ENCODE measurements at regions not wholly inside any gene's neighbourhood (a gene's known extent, or its start where the extent isn't known, plus 50 kb on each side); places are given as distances from the start of the nearest gene placed in this dataset.

GRCh38 chr12:89946518-89947135 is 238.0 kb upstream of the ATP2B1 start:
- DNase-seq = no peak

GRCh38 chr12:89945123-89945522 is 236.5 kb upstream of the ATP2B1 start:
- DNase-seq = no peak

GRCh38 chr12:89943463-89943862 is 234.8 kb upstream of the ATP2B1 start:
- no peak for DNase-seq

GRCh38 chr12:89941436-89941835 is 232.8 kb upstream of the ATP2B1 start:
- no peak for DNase-seq

- no peak for DNase-seq
These were observed 231.0 kb upstream of the ATP2B1 start for GRCh38 chr12:89939522-89940215.

- DNase-seq = no peak
These were observed 228.0 kb upstream of the ATP2B1 start for GRCh38 chr12:89936631-89937030.

- DNase-seq = no peak
These were observed 227.2 kb upstream of the ATP2B1 start for GRCh38 chr12:89935850-89936249.

- no peak for DNase-seq
These were observed 225.3 kb upstream of the ATP2B1 start for GRCh38 chr12:89933911-89934310.

GRCh38 chr12:89932954-89933353 is 224.3 kb upstream of the ATP2B1 start:
- no peak for DNase-seq

GRCh38 chr12:89928467-89928866 is 219.8 kb upstream of the ATP2B1 start:
- no peak for DNase-seq

GRCh38 chr12:89927226-89927698 is 218.6 kb upstream of the ATP2B1 start:
- no peak for DNase-seq

- DNase-seq = no peak
These were observed 215.6 kb upstream of the ATP2B1 start for GRCh38 chr12:89924191-89924590.

- DNase-seq = no peak
These were observed 214.5 kb upstream of the ATP2B1 start for GRCh38 chr12:89923091-89923490.

GRCh38 chr12:89920866-89921265 is 212.2 kb upstream of the ATP2B1 start:
- no peak for DNase-seq

GRCh38 chr12:89919241-89919906 is 210.7 kb upstream of the ATP2B1 start:
- no peak for DNase-seq

- no peak for DNase-seq
These were observed 209.7 kb upstream of the ATP2B1 start for GRCh38 chr12:89918172-89918846.

GRCh38 chr12:89909753-89910152 is 201.1 kb upstream of the ATP2B1 start:
- DNase-seq = no peak

- DNase-seq = no peak
These were observed 199.0 kb upstream of the ATP2B1 start for GRCh38 chr12:89907659-89908058.

- DNase-seq = no peak
These were observed 198.2 kb upstream of the ATP2B1 start for GRCh38 chr12:89906824-89907223.

- DNase-seq = no peak
These were observed 197.5 kb upstream of the ATP2B1 start for GRCh38 chr12:89906178-89906577.

GRCh38 chr12:89901906-89902642 is 193.4 kb upstream of the ATP2B1 start:
- DNase-seq = no peak

GRCh38 chr12:89901319-89901718 is 192.7 kb upstream of the ATP2B1 start:
- no peak for DNase-seq

GRCh38 chr12:89899651-89900050 is 191.0 kb upstream of the ATP2B1 start:
- no peak for DNase-seq
